ENCODE measurements at regions not wholly inside any gene's neighbourhood (a gene's known extent, or its start where the extent isn't known, plus 50 kb on each side); places are given as distances from the start of the nearest gene placed in this dataset.

GRCh38 chr7:46156086-46156485, 235.0 kb upstream of the IGFBP3 start:
- H4K20me1 ChIP-seq (ENCODE audit: insufficient read depth, low read length) = no peaks in the 10 kb centered on the region
- H3K4me1 ChIP-seq (ENCODE audit: control insufficient read depth, insufficient read depth, low read length) = peaks cover 3% of the 10 kb centered on the region
- no peak overlapping the region for H3K27ac ChIP-seq (ENCODE audit: insufficient read depth, low read length)
- no peak overlapping the region for H3K56ac ChIP-seq (ENCODE audit: extremely low read depth, insufficient read depth, low read length)
- no peak overlapping the region for H2BK5ac ChIP-seq (ENCODE audit: low read depth, low read length, poor library complexity, severe bottlenecking)
- CTCF ChIA-PET = interaction anchor here (0.5 kb wide), 1 partner anchor 13 kb away, joined by 3 read pairs; no protein-coding TSS in a partner anchor
- H3K18ac ChIP-seq (ENCODE audit: low read depth, low read length) = no peak overlapping the region
- no peaks in the 10 kb centered on the region for H3K9me1 ChIP-seq (ENCODE audit: insufficient read depth, low read length)
- no peaks in the 10 kb centered on the region for H3K36me3 ChIP-seq (ENCODE audit: control insufficient read depth, insufficient read depth, low read length)
- intact Hi-C loops (cut with micrococcal nuclease) = no loop called here
- H3K27me3 ChIP-seq (ENCODE audit: control insufficient read depth, insufficient read depth, low read length) = no peaks in the 10 kb centered on the region
- DNase-seq = no peak
- no peak overlapping the region for H2AK9ac ChIP-seq (replicated peaks; ENCODE audit: low read depth, low read length, poor library complexity)
- in situ Hi-C loops (cut with MboI; ENCODE audit: low sequenced_read_pairs) = no loop called here
- no peak overlapping the region for H3K23ac ChIP-seq (ENCODE audit: low read depth, low read length)
- no peak overlapping the region for H4K8ac ChIP-seq (ENCODE audit: low read depth in 2 of 2, low read length in 2 of 2)
- dilution Hi-C loops (cut with HindIII; ENCODE audit: low sequenced_read_pairs, unreplicated experiment) = no loop called here
- no peak overlapping the region for H3K4ac ChIP-seq (ENCODE audit: low read depth, low read length)
- H2AFZ ChIP-seq (replicated peaks; ENCODE audit: low read length, poor library complexity) = no peak overlapping the region
- POLR2A ChIA-PET (ENCODE audit: unreplicated experiment) = no interaction called here
- H3K4me3 ChIP-seq (ENCODE audit: insufficient read depth, low read depth, low read length) = no peak overlapping the region
- no peak overlapping the region for H2BK120ac ChIP-seq (ENCODE audit: low read depth, low read length)
- H4K5ac ChIP-seq (ENCODE audit: low read depth, low read length) = no peak overlapping the region
- no peak overlapping the region for H3K4me2 ChIP-seq (ENCODE audit: low read depth, low read length)
- no peaks in the 10 kb centered on the region for H3K9me3 ChIP-seq (ENCODE audit: control insufficient read depth, insufficient read depth, low read length)
- no peak overlapping the region for H4K91ac ChIP-seq (ENCODE audit: insufficient read depth, low read depth, low read length)
- no CpG with 5 or more reads among the region's 3 CpGs for WGBS, 2 experiments (ENCODE audit: extremely low coverage in 2 of 2, insufficient read length in 1 of 2)
- no peak overlapping the region for H3K9ac ChIP-seq (ENCODE audit: low read depth, low read length)
- H3K14ac ChIP-seq (replicated peaks; ENCODE audit: low read depth, low read length) = no peak overlapping the region
- no peak overlapping the region for H2AK5ac ChIP-seq (ENCODE audit: low read depth, low read length)
- ATAC-seq (ENCODE audit: low read depth) = no peak
- TF ChIP-seq CHD1 (IDR thresholded peaks at IDR 0.05; ENCODE audit: low read depth, low read length) = no peak
- TF ChIP-seq RAD21 (IDR thresholded peaks at IDR 0.05; ENCODE audit: low read length) = no peak
- no peak for TF ChIP-seq SMC3 (IDR thresholded peaks at IDR 0.05; ENCODE audit: low read depth, low read length)
- no peak for TF ChIP-seq MAFK (IDR thresholded peaks at IDR 0.05; ENCODE audit: low read depth, low read length)
- TF ChIP-seq RCOR1 (IDR thresholded peaks at IDR 0.05; ENCODE audit: insufficient replicate concordance, low read length) = no peak
- no peak for TF ChIP-seq ELK1 (IDR thresholded peaks at IDR 0.05; ENCODE audit: borderline replicate concordance, low read depth, low read length)
- no peak for TF ChIP-seq RFX5 (IDR thresholded peaks at IDR 0.05; ENCODE audit: low read depth, low read length)
- TF ChIP-seq NFE2L2 (IDR thresholded peaks at IDR 0.05; ENCODE audit: low read depth, low read length) = no peak
- TF ChIP-seq, protein P1, sequence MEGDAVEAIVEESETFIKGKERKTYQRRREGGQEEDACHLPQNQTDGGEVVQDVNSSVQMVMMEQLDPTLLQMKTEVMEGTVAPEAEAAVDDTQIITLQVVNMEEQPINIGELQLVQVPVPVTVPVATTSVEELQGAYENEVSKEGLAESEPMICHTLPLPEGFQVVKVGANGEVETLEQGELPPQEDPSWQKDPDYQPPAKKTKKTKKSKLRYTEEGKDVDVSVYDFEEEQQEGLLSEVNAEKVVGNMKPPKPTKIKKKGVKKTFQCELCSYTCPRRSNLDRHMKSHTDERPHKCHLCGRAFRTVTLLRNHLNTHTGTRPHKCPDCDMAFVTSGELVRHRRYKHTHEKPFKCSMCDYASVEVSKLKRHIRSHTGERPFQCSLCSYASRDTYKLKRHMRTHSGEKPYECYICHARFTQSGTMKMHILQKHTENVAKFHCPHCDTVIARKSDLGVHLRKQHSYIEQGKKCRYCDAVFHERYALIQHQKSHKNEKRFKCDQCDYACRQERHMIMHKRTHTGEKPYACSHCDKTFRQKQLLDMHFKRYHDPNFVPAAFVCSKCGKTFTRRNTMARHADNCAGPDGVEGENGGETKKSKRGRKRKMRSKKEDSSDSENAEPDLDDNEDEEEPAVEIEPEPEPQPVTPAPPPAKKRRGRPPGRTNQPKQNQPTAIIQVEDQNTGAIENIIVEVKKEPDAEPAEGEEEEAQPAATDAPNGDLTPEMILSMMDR (conservative IDR thresholded peaks at IDR 0.05; ENCODE audit: low read depth, low read length) = no peak
- no peak for TF ChIP-seq MAZ (IDR thresholded peaks at IDR 0.05; ENCODE audit: borderline replicate concordance, low read depth, low read length)
- TF ChIP-seq POLR2A (IDR thresholded peaks at IDR 0.05; ENCODE audit: low read depth, low read length) = no peak
- TF ChIP-seq MXI1 (IDR thresholded peaks at IDR 0.05; ENCODE audit: borderline replicate concordance, low read depth, low read length) = no peak
- TF ChIP-seq USF2 (IDR thresholded peaks at IDR 0.05; ENCODE audit: low read depth, low read length) = no peak
- no peak for TF ChIP-seq FOS (IDR thresholded peaks at IDR 0.05; ENCODE audit: low read depth, low read length)
- no peak for TF ChIP-seq CEBPB (IDR thresholded peaks at IDR 0.05; ENCODE audit: low read depth, low read length)
- no peak for TF ChIP-seq BHLHE40 (IDR thresholded peaks at IDR 0.05; ENCODE audit: low read depth, low read length)
- no peak overlapping the region for H2BK15ac ChIP-seq (ENCODE audit: low read depth, low read length)
- no TSS peak for BruUV-seq (replicated peaks)
- H2BK20ac ChIP-seq (ENCODE audit: low read depth, low read length) = no peak overlapping the region
- no peaks in the 10 kb centered on the region for H3K79me1 ChIP-seq (ENCODE audit: low read depth in 1 of 2, low read length in 2 of 2)

Measured in IMR-90 (cell line).